NCI-H748 (cell line): ENCODE measurements at regions not wholly inside any gene's neighbourhood (a gene's known extent, or its start where the extent isn't known, plus 50 kb on each side); places are given as distances from the start of the nearest gene placed in this dataset.

Experiments used
- DNase-seq: peaks from one replicate; lab custom pipeline; 2025; ENCODE audit not compliant: unreplicated experiment; lab: John Stamatoyannopoulos, UW

GRCh38 chr15:95469496-95470000, 861.0 kb upstream of the NR2F2 start:
- no peak for DNase-seq

GRCh38 chr15:95470529-95470928, 860.0 kb upstream of the NR2F2 start:
- DNase-seq = no peak

DNA sequence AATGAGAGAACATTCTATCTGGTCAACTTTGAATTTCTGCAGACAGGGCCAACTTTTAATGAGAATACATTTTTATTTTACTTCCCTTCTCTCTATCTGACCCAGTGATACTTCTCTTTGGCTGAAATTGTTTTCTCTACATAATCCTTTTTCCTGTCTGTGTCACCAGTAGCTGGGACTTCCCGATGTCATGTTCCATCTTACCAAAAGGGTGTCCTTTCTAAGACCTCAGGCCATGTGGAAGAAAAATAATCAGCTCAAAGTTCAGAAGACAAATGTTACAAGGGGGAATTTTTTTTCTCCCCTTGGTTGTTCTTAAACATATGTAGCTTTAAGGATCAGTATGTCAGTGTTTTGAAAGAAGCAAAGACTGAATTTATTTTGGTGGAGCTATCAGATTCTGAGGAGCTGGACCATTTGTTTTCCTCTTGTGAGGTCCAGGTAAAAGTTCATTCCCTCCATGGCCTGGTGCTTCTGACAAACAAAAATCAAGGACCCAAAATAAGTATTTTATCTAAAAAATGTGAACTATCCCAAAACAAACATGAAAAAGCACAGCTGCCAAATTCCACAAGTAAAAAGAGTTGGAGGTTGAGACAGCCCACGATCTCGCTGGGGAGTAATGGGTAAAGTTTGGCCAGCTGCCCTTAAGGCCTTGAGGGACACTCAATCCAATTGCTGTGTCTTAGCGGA, 859.4 kb upstream of the NR2F2 start:
- no peak for DNase-seq

DNA sequence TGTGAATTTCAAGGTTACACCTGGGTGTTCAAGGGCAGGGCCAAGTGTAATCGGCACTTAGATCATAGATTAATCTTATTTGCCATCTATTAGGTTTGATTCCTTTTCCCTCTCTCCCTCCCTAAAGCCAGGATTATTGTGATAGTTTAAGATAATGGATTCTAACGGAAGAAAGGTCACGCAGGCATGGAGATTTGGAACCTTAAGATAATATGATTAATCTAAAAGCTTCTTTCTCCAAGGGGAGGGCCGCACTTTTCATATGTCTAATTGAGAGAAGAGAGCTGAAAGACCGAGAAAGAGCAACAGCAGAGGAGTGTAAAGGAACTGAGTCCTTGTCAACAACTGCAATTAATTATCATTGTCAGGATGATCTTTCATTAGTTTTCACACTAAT, 858.8 kb upstream of the NR2F2 start:
- DNase-seq = no peak

DNA sequence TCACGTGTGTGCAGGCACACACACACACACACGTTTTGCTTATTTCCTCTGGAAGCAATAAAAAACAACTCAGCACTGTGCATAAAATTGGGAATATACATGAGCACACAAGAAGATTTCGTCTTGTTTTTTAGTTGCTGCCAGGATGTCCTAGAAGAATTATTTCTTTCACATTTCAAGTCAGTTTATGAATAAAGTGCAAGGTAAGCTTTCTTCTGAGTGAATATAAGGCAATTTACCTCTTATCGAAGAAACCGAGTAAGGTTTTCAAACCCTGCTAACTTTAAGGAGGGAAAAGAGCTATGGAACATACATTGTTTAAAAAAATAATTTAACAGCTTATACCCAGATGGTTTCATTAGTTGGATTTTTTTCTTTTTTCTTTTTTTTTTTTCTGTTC, 855.4 kb upstream of the NR2F2 start:
- no peak for DNase-seq

- DNase-seq = no peak
These were observed 851.2 kb upstream of the NR2F2 start for GRCh38 chr15:95479308-95479707.

GRCh38 chr15:95485367-95485766, 845.1 kb upstream of the NR2F2 start:
- no peak for DNase-seq

GRCh38 chr15:95486224-95486623, 844.3 kb upstream of the NR2F2 start:
- DNase-seq = no peak

GRCh38 chr15:95489103-95489502, 841.4 kb upstream of the NR2F2 start:
- DNase-seq = no peak

GRCh38 chr15:95492388-95493070, 838.0 kb upstream of the NR2F2 start:
- DNase-seq = no peak

DNA sequence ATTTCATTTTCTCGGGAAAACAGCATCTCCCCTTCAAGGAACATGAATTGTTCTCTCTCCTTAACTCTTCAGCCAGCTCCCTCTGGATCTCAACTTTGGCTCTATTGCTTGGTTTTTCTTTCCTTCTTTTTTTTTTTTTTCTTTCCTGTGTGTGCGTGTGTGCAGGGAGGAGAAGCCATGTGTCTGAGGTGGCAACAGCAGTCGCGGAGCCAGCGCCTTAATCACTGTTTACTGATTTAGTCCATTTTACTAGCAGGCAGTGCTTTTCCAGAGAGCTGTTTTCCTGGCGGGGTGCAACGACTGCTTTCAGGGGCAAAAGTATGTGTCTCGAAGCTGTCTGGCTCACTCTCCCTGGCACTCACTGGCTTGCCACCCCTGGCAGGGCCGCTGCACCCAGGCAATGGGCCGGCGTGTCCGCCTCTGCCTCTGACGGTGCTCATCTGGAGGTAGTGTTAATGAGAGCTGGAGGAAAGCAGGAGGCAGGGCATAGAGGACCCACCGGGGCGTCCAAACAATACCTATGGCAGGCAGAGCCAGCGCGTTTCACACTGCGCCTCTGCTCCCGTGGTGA, 835.4 kb upstream of the NR2F2 start:
- no peak for DNase-seq

GRCh38 chr15:95497634-95498033, 832.9 kb upstream of the NR2F2 start:
- DNase-seq = no peak

GRCh38 chr15:95498961-95499360, 831.5 kb upstream of the NR2F2 start:
- DNase-seq = no peak

DNA sequence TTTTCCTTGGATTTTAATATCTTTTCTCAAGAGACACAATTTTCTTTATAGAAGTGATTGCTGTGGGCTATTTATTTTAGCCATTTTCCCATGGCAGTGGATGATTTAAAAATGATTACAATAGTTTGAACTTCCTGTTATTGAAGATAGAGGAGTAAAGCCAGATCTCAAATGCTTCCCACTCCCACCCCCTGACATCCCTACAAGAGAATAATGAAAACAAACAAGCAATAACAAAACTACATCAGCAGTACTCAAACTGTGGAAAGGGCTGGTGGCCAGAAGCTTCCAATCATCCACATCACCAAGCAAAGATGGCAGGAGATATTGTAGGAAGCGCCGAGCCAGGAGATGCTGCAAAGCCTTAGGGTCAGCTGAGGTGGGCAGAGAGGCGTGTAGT, 831.1 kb upstream of the NR2F2 start:
- DNase-seq = no peak

DNA sequence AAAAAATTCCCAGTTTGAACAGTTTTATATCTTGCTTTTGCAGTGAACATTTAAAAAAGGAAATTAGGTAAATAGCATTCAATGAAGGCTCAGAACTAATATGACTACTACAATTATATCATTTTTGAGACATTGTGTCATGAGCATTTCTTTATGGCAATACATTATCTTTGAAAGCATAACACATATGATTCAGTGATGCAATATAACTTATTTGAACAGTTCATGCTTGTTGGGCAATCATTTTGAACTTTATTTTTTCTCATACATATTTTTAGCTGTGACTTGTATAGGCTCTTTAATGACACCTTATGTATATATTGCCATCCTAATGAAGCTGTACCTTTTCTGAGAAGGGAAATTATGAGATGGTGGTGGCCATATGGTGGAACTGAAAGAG, 828.6 kb upstream of the NR2F2 start:
- DNase-seq = no peak

DNA sequence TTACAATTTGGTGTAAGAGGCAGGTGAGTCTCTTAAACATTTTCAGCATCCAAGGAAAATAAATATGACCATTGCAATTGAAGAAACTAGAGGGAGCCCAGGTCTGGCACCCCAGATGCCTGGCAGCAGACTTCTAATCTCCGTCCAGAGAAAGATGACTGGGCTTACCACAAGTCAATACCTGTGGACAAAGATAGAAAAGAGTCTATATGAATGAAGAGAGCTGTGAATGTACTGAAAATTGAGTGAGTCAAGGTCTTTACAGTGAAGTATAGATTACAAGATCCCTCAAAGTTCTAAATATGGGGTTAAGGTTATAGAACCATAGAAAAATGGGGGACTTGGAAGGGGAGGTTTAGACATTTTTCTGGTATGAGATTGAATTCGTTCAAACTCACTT, 827.4 kb upstream of the NR2F2 start:
- no peak for DNase-seq

- DNase-seq = no peak
These were observed 826.8 kb upstream of the NR2F2 start for GRCh38 chr15:95503640-95504225.

- DNase-seq = no peak
These were observed 818.8 kb upstream of the NR2F2 start for GRCh38 chr15:95511671-95512070.

- no peak for DNase-seq
These were observed 817.6 kb upstream of the NR2F2 start for GRCh38 chr15:95512906-95513305.

- no peak for DNase-seq
These were observed 810.6 kb upstream of the NR2F2 start for GRCh38 chr15:95519887-95520286.

DNA sequence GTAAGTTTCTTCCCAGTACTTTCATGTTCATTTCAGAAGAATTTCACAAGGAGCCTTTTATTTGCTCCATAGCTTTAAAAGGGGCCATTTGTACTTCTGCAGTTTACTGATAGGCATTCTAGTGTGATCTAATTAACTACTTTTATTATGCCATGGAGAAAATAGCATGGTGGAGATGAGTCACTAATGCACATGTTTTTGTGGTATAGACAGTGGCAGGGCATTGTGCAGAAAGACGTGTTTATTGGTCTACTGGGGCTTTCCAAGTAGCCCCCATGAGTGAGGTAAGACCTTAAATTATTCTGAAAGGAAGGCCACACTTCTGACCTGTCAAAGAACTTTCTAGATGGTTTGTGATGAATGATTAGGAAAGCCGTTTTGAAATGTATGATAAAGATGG, 810.0 kb upstream of the NR2F2 start:
- no peak for DNase-seq

DNA sequence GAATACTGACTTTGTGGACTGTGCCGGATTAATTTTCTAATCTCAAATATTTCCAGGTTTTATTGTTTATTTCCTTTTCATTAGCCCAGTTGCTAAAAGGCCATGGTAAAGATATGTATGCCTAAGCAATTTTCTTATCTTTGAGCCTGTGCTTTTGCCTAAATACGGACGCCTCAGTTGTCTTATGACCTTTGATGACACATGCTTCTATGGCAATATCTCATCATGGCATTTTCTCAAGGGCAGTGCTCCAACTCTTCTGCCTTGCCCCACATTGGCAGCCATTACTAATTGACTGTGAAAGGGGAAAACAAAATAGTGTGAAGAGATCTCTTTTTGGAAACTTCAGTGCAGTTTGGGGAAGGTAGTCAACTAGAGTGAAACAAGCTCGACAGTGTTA, 809.6 kb upstream of the NR2F2 start:
- no peak for DNase-seq
